ENCODE measurements at regions not wholly inside any gene's neighbourhood (a gene's known extent, or its start where the extent isn't known, plus 50 kb on each side); places are given as distances from the start of the nearest gene placed in this dataset.

DNA sequence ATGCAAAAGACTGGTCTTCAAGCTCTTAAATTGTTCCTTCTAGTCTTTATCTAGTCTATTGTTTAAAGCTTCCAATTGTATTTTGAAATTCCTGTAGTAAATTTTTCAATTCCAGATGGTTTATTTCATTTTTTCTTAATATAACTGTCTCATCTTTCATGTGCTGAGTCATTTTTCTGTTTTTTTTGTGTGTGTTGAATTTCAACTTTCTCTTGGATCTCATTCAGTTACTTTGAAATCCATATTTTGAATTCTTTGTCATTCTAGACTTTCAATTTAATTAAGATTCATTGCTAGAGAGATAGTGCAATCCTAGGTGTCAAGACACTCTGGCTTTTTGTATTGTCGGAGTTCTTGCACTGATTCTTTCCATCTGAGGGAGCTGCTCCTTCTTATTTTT lies 128.0 kb upstream of the PRKG2 start:
- no peak for DNase-seq
- H3K4me1 ChIP-seq (replicated peaks in 1 of 2) = no peaks in the 10 kb centered on the region
- WGBS, 4 donors = 55 to 80% (median 77%) methylated on average over 1 of the region's 1 CpG
- intact Hi-C loops (cut with DNase I) = no loop called here
- no peaks in the 10 kb centered on the region for H3K27me3 ChIP-seq
- no peak for TF ChIP-seq POLR2A (IDR thresholded peaks at IDR 0.05)
- TF ChIP-seq, protein P1, sequence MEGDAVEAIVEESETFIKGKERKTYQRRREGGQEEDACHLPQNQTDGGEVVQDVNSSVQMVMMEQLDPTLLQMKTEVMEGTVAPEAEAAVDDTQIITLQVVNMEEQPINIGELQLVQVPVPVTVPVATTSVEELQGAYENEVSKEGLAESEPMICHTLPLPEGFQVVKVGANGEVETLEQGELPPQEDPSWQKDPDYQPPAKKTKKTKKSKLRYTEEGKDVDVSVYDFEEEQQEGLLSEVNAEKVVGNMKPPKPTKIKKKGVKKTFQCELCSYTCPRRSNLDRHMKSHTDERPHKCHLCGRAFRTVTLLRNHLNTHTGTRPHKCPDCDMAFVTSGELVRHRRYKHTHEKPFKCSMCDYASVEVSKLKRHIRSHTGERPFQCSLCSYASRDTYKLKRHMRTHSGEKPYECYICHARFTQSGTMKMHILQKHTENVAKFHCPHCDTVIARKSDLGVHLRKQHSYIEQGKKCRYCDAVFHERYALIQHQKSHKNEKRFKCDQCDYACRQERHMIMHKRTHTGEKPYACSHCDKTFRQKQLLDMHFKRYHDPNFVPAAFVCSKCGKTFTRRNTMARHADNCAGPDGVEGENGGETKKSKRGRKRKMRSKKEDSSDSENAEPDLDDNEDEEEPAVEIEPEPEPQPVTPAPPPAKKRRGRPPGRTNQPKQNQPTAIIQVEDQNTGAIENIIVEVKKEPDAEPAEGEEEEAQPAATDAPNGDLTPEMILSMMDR (IDR thresholded peaks at IDR 0.05) = no peak
- no peak overlapping the region for H3K27ac ChIP-seq
- no peaks in the 10 kb centered on the region for H3K9me3 ChIP-seq (replicated peaks in 1 of 3)
- no peaks in the 10 kb centered on the region for H3K36me3 ChIP-seq (replicated peaks in 1 of 2)
- no peak overlapping the region for H3K4me3 ChIP-seq

DNA sequence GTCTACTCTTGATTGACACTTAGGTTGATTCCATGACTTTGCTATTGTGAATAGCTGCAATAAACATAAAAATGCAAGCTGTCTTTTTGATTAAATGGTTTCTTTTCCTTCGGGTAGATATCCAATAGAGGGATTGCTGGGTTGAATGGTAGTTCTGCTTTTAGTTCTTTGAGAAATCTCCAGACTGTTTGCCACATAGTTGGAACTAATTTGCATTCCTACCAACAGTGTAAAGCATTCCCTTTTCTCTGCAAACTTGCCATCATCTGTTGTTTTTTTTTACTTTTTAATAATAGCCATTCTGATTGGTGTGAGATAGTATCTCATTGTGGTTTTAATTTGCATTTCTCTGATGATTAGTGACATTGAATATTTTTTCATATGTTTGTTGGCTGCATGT lies 122.2 kb upstream of the PRKG2 start:
- Histone ChIP-seq H3K4me3 (no peak overlapping the region), H3K36me3 (replicated peaks in 1 of 2) (no peaks in the 10 kb centered on the region), H3K27ac (no peak overlapping the region), H3K9me3 (replicated peaks in 1 of 3) (no peaks in the 10 kb centered on the region), H3K4me1 (replicated peaks in 1 of 2) (no peaks in the 10 kb centered on the region), H3K27me3 (no peaks in the 10 kb centered on the region)
- TF ChIP-seq, protein P1 (IDR thresholded peaks at IDR 0.05) = no peak
- TF ChIP-seq POLR2A (IDR thresholded peaks at IDR 0.05) = no peak
- intact Hi-C loops (cut with DNase I) = no loop called here
- WGBS, 4 donors = 10 to 59% (median 21%) methylated on average over 1 of the region's 1 CpG
- no peak for DNase-seq

DNA sequence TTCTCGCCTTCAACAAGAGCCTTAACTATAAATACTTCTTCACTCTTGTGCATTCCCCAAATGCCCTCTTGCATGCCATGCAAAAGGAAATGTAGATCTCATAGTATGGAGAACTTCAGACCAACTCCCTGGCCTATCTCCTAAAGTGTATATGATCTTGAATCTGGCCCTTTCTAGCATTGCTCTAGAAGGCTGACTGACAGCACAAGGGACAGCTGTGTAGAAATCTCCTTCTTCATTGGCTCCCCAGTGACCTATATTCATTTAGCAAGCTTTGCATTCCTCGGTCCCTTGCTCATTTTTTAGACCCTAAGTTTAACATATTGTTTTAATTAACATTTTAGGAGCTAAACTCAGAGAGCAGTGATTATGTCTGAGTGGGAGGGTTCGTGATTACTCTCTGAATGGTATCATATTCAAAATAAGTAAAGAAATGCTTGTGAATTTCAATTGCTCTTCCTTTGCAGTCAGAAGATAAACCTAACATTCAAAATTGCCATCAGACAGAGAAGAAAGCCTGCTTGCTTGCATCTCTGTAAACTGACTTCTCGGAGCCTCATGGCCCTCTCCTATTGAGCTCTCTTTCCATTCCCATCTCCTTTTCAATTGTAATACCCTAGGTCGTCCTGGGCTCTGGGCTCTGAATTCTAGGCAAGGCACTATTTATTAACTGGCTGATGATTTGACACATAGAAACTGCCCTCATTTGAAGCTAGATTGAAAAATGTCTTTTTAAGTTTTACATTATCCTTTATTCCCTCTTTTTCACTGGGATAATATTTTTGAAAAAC lies 120.3 kb upstream of the PRKG2 start:
- Histone ChIP-seq H3K36me3 (replicated peaks in 1 of 2) (no peaks in the 10 kb centered on the region), H3K4me3 (no peak overlapping the region), H3K9me3 (replicated peaks in 1 of 3) (no peaks in the 10 kb centered on the region), H3K4me1 (replicated peaks in 1 of 2) (no peaks in the 10 kb centered on the region), H3K27ac (no peak overlapping the region), H3K27me3 (no peaks in the 10 kb centered on the region)
- WGBS, 4 donors = 62 to 69% (median 65%) methylated on average over 5 of the region's 5 CpGs
- intact Hi-C loops (cut with DNase I) = no loop called here
- DNase-seq = no peak
- TF ChIP-seq, protein P1 (IDR thresholded peaks at IDR 0.05) = no peak

DNA sequence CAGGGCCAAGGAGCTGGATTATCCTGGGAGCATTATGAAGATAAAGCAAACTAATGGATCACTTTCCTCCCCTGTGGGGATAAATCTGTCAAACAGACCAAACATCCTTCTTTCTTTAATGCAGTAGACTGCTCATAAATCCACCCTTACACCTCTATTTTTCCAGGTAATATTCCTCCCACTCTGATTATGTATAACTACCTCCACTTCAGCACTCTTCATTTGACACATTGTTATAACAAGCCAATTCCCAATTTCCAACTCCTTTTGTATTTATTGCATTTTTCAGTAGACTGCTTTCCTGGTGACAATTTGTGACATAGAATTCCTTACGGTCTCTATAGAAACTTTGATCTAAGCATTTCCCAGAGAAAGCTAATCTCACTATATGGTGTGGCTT lies 115.0 kb upstream of the PRKG2 start:
- no peaks in the 10 kb centered on the region for H3K9me3 ChIP-seq (replicated peaks in 1 of 3)
- DNase-seq = no peak
- H3K4me3 ChIP-seq = no peak overlapping the region
- no peaks in the 10 kb centered on the region for H3K27me3 ChIP-seq
- intact Hi-C loops (cut with DNase I) = no loop called here
- H3K27ac ChIP-seq = no peak overlapping the region
- TF ChIP-seq POLR2A (IDR thresholded peaks at IDR 0.05) = no peak
- TF ChIP-seq, protein P1 (IDR thresholded peaks at IDR 0.05) = no peak
- H3K4me1 ChIP-seq (replicated peaks in 1 of 2) = no peaks in the 10 kb centered on the region
- 29 to 75% (median 32%) methylated on average over 1 of the region's 1 CpG for WGBS, 4 donors
- no peaks in the 10 kb centered on the region for H3K36me3 ChIP-seq (replicated peaks in 1 of 2)
